Keratinocyte (primary cell): ENCODE measurements at regions not wholly inside any gene's neighbourhood (a gene's known extent, or its start where the extent isn't known, plus 50 kb on each side); places are given as distances from the start of the nearest gene placed in this dataset.

Experiments
- EZH2 ChIP-seq: IDR thresholded peaks from one replicate; pipeline ENCODE4 v1.6.1; 2012; ENCODE audit warnings: inconsistent platforms, mild to moderate bottlenecking, low read length, moderate library complexity
- TF ChIP-seq, protein P1 (sequence below), 3 experiments: IDR thresholded peaks in 1 of 3; conservative IDR thresholded peaks in 1 of 3; optimal IDR thresholded peaks in 1 of 3; 2 replicates in 2 of 3; 3 replicates in 1 of 3; pipeline versions ENCODE3 to v1.5.1; 2011; ENCODE audit warnings: low read length in 3 of 3, mild to moderate bottlenecking in 3 of 3, moderate library complexity in 2 of 3, control low read depth in 1 of 3, inconsistent platforms in 1 of 3; ENCODE audit not compliant: insufficient read depth in 2 of 3; ENCODE audit errors: extremely low read depth in 1 of 3

DNA sequence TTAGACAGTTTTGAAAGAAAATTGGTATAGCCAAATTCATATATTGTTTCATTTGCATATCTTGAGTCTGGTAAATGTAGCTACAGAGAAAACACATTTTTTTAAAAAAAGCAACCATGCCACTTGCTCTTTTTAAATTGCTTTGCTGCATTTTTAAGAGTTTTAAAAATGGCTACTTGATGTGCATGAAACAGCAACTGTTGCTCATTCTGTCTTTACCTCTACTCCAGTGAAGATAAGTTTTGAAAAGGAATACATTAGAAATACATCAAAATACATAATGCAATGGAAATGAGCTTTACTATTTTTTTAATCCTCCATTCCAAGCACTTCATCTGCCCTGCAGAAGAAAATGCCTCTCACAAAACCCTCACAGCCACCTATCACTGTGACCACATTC lies 95.5 kb downstream of the IFI44 start:
- TF ChIP-seq, protein P1, sequence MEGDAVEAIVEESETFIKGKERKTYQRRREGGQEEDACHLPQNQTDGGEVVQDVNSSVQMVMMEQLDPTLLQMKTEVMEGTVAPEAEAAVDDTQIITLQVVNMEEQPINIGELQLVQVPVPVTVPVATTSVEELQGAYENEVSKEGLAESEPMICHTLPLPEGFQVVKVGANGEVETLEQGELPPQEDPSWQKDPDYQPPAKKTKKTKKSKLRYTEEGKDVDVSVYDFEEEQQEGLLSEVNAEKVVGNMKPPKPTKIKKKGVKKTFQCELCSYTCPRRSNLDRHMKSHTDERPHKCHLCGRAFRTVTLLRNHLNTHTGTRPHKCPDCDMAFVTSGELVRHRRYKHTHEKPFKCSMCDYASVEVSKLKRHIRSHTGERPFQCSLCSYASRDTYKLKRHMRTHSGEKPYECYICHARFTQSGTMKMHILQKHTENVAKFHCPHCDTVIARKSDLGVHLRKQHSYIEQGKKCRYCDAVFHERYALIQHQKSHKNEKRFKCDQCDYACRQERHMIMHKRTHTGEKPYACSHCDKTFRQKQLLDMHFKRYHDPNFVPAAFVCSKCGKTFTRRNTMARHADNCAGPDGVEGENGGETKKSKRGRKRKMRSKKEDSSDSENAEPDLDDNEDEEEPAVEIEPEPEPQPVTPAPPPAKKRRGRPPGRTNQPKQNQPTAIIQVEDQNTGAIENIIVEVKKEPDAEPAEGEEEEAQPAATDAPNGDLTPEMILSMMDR (optimal IDR thresholded peaks at IDR 0.05 in 1 of 3, IDR thresholded peaks at IDR 0.05 in 1 of 3, conservative IDR thresholded peaks at IDR 0.05 in 1 of 3; ENCODE audit: extremely low read depth in 1 of 3, insufficient read depth in 2 of 3, low read length in 3 of 3) = no peak
- TF ChIP-seq EZH2 = no peak
